Stimulated activated CD8-positive, alpha-beta memory T cell treated with anti-CD3 and anti-CD28 coated beads, Interleukin-4, amount 100 ng/mL, for 1 hour (primary cell): ENCODE measurements at regions not wholly inside any gene's neighbourhood (a gene's known extent, or its start where the extent isn't known, plus 50 kb on each side); places are given as distances from the start of the nearest gene placed in this dataset.
"Not testable (repeated sequence)": the region's sequence is repeated elsewhere in the genome, so short reads cannot be mapped to it uniquely, and the experiment has no call there.

ENCODE experiments used
- DNase-seq, 2 donors: peaks; one replicate each; pipeline ENCODE4 v3.0.0-alpha.2; 2020; ENCODE audit warnings: low read depth in 2 of 2, low spot score in 1 of 2

GRCh38 chr19:28608292-28608691 lies 604.7 kb downstream of the UQCRFS1 start:
- DNase-seq = no peak

- DNase-seq = no peak
Observed at GRCh38 chr19:28607066-28607583, 605.8 kb downstream of the UQCRFS1 start.

GRCh38 chr19:28606269-28607032 lies 606.5 kb downstream of the UQCRFS1 start:
- no peak for DNase-seq

- no peak for DNase-seq
Observed at GRCh38 chr19:28605501-28606268, 607.3 kb downstream of the UQCRFS1 start.

GRCh38 chr19:28603453-28603852 lies 609.5 kb downstream of the UQCRFS1 start:
- no peak for DNase-seq

- DNase-seq = no peak
Observed at GRCh38 chr19:28602675-28603298, 610.2 kb downstream of the UQCRFS1 start.

GRCh38 chr19:28601723-28602440 lies 611.1 kb downstream of the UQCRFS1 start:
- no peak for DNase-seq

- DNase-seq = no peak
Observed at GRCh38 chr19:28598861-28599260, 614.1 kb downstream of the UQCRFS1 start.

GRCh38 chr19:28596561-28597071 lies 616.3 kb downstream of the UQCRFS1 start:
- no peak for DNase-seq

- no peak for DNase-seq
Observed at GRCh38 chr19:28595722-28596480, 617.0 kb downstream of the UQCRFS1 start.

GRCh38 chr19:28594737-28595136 lies 618.2 kb downstream of the UQCRFS1 start:
- no peak for DNase-seq

GRCh38 chr19:28589991-28590411 lies 623.0 kb downstream of the UQCRFS1 start:
- DNase-seq = not testable (repeated sequence)

GRCh38 chr19:28586474-28586873 lies 626.5 kb downstream of the UQCRFS1 start:
- no peak for DNase-seq

- DNase-seq = no peak
Observed at GRCh38 chr19:28585796-28586195, 627.2 kb downstream of the UQCRFS1 start.

- no peak for DNase-seq
Observed at GRCh38 chr19:28583713-28584112, 629.2 kb downstream of the UQCRFS1 start.

- no peak for DNase-seq
Observed at GRCh38 chr19:28583242-28583641, 629.7 kb downstream of the UQCRFS1 start.

- no peak for DNase-seq
Observed at GRCh38 chr19:28582796-28583195, 630.2 kb downstream of the UQCRFS1 start.

GRCh38 chr19:28582344-28582743 lies 630.6 kb downstream of the UQCRFS1 start:
- no peak for DNase-seq

GRCh38 chr19:28581468-28581770 lies 631.5 kb downstream of the UQCRFS1 start:
- no peak for DNase-seq

GRCh38 chr19:28578786-28579505 lies 634.0 kb downstream of the UQCRFS1 start:
- no peak for DNase-seq
